GM19463 (cell line): ENCODE measurements at regions not wholly inside any gene's neighbourhood (a gene's known extent, or its start where the extent isn't known, plus 50 kb on each side); places are given as distances from the start of the nearest gene placed in this dataset.

Source experiments
- ATAC-seq: cut with Tn5 transposase; IDR thresholded peaks from one replicate; pipeline ENCODE4 v1.9.1; 2021; ENCODE audit warnings: mild to moderate bottlenecking, moderate library complexity; ENCODE audit not compliant: unreplicated experiment

- no peak for ATAC-seq
These were observed 269.0 kb upstream of the SLC10A2 start for GRCh38 chr13:103335241-103335640.

DNA sequence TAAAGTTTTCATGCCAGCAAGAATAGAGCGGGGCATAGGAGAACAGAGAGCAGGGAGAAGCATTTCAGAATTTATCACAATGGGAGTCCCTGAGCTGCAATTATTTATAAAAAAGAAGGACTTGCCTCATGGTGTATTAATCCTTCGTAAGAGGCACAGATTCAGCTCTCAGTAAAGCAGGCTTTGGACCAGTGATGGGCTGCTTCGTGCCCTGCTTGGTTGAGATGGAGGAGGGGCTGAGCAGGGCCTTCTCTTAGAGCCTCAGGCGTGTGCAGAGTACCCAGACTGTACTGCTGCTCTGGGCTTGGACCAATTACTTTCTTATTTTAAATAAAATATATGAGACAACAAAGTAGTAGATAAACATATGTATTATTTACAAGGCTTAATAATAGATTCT, 265.7 kb upstream of the SLC10A2 start:
- ATAC-seq: no peak

- ATAC-seq: no peak
These were observed 262.7 kb upstream of the SLC10A2 start for GRCh38 chr13:103328899-103329298.

GRCh38 chr13:103326326-103326725, 260.1 kb upstream of the SLC10A2 start:
- no peak for ATAC-seq

GRCh38 chr13:103325672-103326071, 259.5 kb upstream of the SLC10A2 start:
- ATAC-seq: no peak

DNA sequence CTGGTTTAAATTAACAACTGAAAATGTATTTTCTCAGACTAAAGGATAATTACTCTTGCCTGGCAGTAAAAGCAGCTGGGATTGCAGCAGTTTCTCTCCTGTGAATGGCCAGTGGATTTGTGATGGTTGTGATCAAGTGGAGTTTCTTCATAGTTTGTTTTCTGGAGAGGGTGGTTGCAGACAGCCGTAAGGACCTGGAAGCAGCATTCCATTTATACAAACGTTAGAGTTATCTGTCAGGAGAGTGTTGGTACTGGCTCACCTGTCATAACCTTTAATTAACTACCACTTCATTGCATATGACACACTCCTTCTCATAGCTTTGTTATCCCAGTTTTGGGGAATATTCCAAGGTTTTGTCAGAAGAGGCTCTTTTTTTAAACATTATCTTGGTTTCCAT, 258.4 kb upstream of the SLC10A2 start:
- ATAC-seq: no peak

DNA sequence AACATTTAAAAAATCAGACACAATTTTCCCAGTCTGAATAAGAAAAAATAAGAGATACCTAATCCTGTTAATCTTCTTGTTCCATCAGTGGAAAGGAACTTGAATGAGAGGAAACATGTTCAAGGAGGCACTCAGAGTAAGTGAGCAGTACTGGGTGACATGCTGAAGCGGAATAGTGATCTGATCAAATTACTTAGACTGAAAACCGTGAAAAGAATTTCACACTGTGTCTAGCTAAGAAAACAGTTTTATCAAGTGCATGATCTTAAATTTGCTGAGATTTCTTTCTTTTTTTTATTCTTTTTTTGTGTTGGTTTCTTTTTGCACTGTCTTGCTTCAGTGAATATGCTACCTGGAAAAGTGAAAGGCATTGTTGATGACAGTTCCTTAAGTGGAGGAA, 249.5 kb upstream of the SLC10A2 start:
- no peak for ATAC-seq

DNA sequence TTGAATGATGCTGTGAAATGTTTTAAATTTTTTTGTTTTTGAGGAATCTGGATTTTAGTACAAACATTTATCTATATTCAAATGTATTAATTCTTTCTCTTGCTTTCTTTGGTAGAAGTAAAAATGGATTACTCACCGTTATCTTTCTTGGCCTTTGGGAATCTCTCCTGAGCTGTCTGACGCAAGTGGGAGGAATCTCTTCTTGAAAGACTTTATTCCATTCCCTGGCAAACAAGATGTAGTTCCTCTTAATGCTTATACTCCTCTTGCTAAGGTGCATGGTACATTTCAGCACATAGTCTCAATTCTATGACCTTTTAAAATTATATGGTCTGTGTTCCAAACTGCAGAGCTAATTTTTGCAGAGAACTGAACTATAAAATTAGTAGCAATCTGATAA, 246.2 kb upstream of the SLC10A2 start:
- ATAC-seq: no peak

- no peak for ATAC-seq
These were observed 242.4 kb upstream of the SLC10A2 start for GRCh38 chr13:103308667-103309066.

- ATAC-seq: no peak
These were observed 239.9 kb upstream of the SLC10A2 start for GRCh38 chr13:103306163-103306562.

GRCh38 chr13:103303078-103303651, 236.9 kb upstream of the SLC10A2 start:
- no peak for ATAC-seq

GRCh38 chr13:103302676-103303075, 236.5 kb upstream of the SLC10A2 start:
- ATAC-seq: no peak

- ATAC-seq: no peak
These were observed 232.9 kb upstream of the SLC10A2 start for GRCh38 chr13:103299079-103299478.

DNA sequence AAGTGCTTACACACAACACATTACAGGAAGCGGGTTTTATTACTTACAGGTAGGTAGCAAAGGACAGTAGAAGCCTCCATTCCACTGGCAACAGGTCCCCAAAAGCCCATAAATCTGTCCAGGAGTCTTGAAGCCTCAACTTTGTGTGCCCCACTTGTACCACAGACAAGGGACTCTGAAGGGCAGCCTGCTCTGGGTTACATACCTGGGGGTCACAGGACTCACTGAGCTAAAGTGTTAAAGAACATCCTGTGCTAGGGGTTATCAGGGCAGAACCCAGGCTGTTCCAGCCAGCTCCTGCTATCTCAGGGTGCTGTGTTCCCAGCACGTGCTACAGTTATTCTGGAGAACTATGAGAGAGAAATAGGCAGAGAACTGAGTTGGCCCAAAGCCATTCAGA, 230.9 kb upstream of the SLC10A2 start:
- no peak for ATAC-seq

GRCh38 chr13:103291798-103292572, 225.8 kb upstream of the SLC10A2 start:
- ATAC-seq: peak; percentile 49

GRCh38 chr13:103291226-103291625, 225.0 kb upstream of the SLC10A2 start:
- ATAC-seq: no peak

GRCh38 chr13:103289681-103290080, 223.5 kb upstream of the SLC10A2 start:
- ATAC-seq: no peak

DNA sequence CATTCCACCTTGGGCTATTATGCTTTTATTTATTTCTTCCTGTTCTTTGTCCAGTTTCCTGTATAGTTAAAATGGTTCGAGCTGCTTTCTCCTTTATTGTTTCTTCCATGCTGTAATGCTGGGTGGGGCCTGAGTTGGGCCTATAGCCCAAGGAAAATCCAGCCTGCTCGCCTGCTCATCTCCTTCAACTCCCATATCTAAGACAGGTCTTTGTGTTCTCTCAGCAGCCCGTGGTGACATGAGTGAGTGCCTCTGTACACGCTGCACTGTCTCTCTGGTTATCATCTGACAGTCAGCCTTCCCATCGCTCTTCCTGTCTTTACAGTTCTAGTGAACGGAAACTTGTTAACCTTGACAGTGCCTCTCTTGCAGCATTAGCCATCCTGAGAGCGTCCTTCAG, 221.9 kb upstream of the SLC10A2 start:
- no peak for ATAC-seq

- no peak for ATAC-seq
These were observed 221.4 kb upstream of the SLC10A2 start for GRCh38 chr13:103287659-103288058.

DNA sequence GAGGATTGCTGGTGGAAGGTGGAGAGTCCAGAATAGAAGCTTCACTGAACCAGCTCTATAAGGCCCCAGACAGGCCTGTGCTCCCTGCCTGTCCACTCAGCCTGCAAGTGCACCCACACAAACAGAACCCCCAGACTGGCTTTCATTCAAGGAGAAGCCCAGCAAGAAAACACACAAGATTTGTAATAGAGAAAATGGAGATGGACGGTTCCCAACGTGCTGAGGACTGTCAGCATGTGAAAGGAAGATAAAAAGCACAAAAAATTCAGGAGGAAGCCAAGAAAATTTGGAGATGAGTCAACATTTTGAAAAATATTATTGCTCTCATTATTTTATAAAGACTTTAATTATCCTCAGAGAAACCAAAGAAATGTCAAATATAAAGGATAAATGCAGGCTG, 218.2 kb upstream of the SLC10A2 start:
- no peak for ATAC-seq

DNA sequence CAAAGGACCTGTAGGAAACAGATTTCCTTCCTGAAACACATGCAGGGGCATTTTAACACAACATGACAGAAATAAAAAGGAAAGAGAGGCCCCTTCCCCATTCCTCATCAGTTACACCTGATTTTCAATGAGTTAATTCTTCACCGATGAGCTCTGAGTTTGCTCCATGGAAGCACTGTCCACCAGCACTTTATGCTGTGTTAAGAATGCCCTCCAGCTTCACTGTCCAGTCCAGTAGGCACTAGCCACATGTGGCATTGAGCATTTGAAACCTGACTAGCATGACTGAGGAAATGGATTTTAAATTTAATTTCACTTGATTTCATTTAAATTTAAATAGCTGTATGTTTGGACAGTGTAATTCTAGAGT, 217.2 kb upstream of the SLC10A2 start:
- ATAC-seq: no peak

GRCh38 chr13:103282571-103283450, 216.6 kb upstream of the SLC10A2 start:
- ATAC-seq: peak; percentile 54
